Smooth muscle cell (in vitro differentiated cells): ENCODE measurements at regions not wholly inside any gene's neighbourhood (a gene's known extent, or its start where the extent isn't known, plus 50 kb on each side); places are given as distances from the start of the nearest gene placed in this dataset.

ENCODE experiments used
- DNase-seq: peaks from one replicate; lab custom pipeline; 2025; ENCODE audit not compliant: unreplicated experiment; lab: John Stamatoyannopoulos, UW
- H2AFZ ChIP-seq: fragments of 200-600 bp; sonication (generic); 2 replicates; pipeline ENCODE4 v1.6.0; 2016; ENCODE audit warnings: antibody characterized with exemption, low read depth, mild to moderate bottlenecking
- H3F3A ChIP-seq: fragments of 200-600 bp; sonication (generic); 2 replicates; pipeline ENCODE4 v1.6.0; 2017; ENCODE audit warnings: antibody characterized with exemption, low read depth
- H3K27ac ChIP-seq: fragments of 200-600 bp; sonication (generic); 2 replicates; pipeline ENCODE4 v1.5.1; 2016; ENCODE audit warnings: low read depth, mild to moderate bottlenecking
- H3K27me3 ChIP-seq: fragments of 200-600 bp; sonication (generic); 2 replicates; pipeline ENCODE4 v1.6.1; 2016; ENCODE audit warnings: low read depth, mild to moderate bottlenecking
- H3K36me3 ChIP-seq: fragments of 200-600 bp; sonication (generic); 2 replicates; pipeline ENCODE4 v1.5.1; 2016; ENCODE audit warnings: low read depth
- H3K4me1 ChIP-seq: fragments of 200-600 bp; sonication (generic); 2 replicates; pipeline ENCODE4 v1.5.1; 2016; ENCODE audit warnings: low read depth
- H3K4me2 ChIP-seq: fragments of 200-600 bp; sonication (generic); 2 replicates; pipeline ENCODE4 v1.6.0; 2016; ENCODE audit warnings: mild to moderate bottlenecking
- H3K4me3 ChIP-seq: fragments of 200-600 bp; sonication (generic); 2 replicates; pipeline ENCODE4 v1.5.1; 2016; ENCODE audit warnings: mild to moderate bottlenecking
- H3K79me2 ChIP-seq: fragments of 200-600 bp; sonication (generic); 2 replicates; pipeline ENCODE4 v1.6.0; 2016; ENCODE audit warnings: low read depth, mild to moderate bottlenecking
- H3K9ac ChIP-seq: fragments of 200-600 bp; sonication (generic); 2 replicates; pipeline ENCODE4 v1.6.0; 2016; ENCODE audit warnings: low read depth
- H3K9me3 ChIP-seq: fragments of 200-600 bp; sonication (generic); replicated peaks from 2 replicates; pipeline ENCODE4 v1.5.1; 2016; ENCODE audit warnings: low read depth
- H4K20me1 ChIP-seq: fragments of 200-600 bp; sonication (generic); 2 replicates; pipeline ENCODE4 v1.6.0; 2016; ENCODE audit warnings: low read depth
- CTCF ChIP-seq: fragments of 200-600 bp; sonication (generic); IDR thresholded peaks from 2 replicates; pipeline ENCODE4 v1.5.1; 2017; ENCODE audit warnings: borderline replicate concordance, mild to moderate bottlenecking, antibody characterized with exemption; ENCODE audit not compliant: insufficient read depth, poor library complexity, severe bottlenecking
- WGBS: methylation state at CpG from one replicate; pipeline ENCODE4 v1.1.7; 2016; ENCODE audit warnings: low lambda C conversion rate; 5-methylcytosine and 5-hydroxymethylcytosine counted together

GRCh38 chr11:111177037-111177871, 68.3 kb upstream of the POU2AF2 start:
- no peak overlapping the region for H2AFZ ChIP-seq
- H3K79me2 ChIP-seq: no peaks in the 10 kb centered on the region
- TF ChIP-seq CTCF: no peak
- no peak overlapping the region for H3K4me3 ChIP-seq
- H3K9me3 ChIP-seq: no peaks in the 10 kb centered on the region
- H3K27me3 ChIP-seq: no peaks in the 10 kb centered on the region
- H3K36me3 ChIP-seq: no peaks in the 10 kb centered on the region
- H3K4me2 ChIP-seq: no peak overlapping the region
- H3K27ac ChIP-seq: no peak overlapping the region
- H3F3A ChIP-seq: no peaks in the 10 kb centered on the region
- no peaks in the 10 kb centered on the region for H3K4me1 ChIP-seq
- H4K20me1 ChIP-seq: no peaks in the 10 kb centered on the region
- no peak for DNase-seq
- H3K9ac ChIP-seq: no peak overlapping the region

- WGBS: 97% methylated on average over 4 of the region's 4 CpGs
- no peaks in the 10 kb centered on the region for H3K36me3 ChIP-seq
- TF ChIP-seq CTCF: no peak
- no peak overlapping the region for H2AFZ ChIP-seq
- no peaks in the 10 kb centered on the region for H3K4me1 ChIP-seq
- H3K79me2 ChIP-seq: no peaks in the 10 kb centered on the region
- no peak for DNase-seq
- H3K4me2 ChIP-seq: no peak overlapping the region
- H3K27ac ChIP-seq: no peak overlapping the region
- H4K20me1 ChIP-seq: no peaks in the 10 kb centered on the region
- no peaks in the 10 kb centered on the region for H3F3A ChIP-seq
- no peak overlapping the region for H3K4me3 ChIP-seq
- H3K27me3 ChIP-seq: no peaks in the 10 kb centered on the region
- H3K9me3 ChIP-seq: no peaks in the 10 kb centered on the region
- no peak overlapping the region for H3K9ac ChIP-seq
Measured at GRCh38 chr11:111176603-111177002, 68.9 kb upstream of the POU2AF2 start.

GRCh38 chr11:111173221-111173620, 72.3 kb upstream of the POU2AF2 start:
- Histone ChIP-seq H3K9me3 (no peaks in the 10 kb centered on the region), H3K36me3 (no peaks in the 10 kb centered on the region), H3K27ac (no peak overlapping the region), H3K4me1 (no peaks in the 10 kb centered on the region), H2AFZ (no peak overlapping the region), H3K4me2 (no peak overlapping the region), H3K27me3 (no peaks in the 10 kb centered on the region), H3F3A (no peaks in the 10 kb centered on the region), H3K4me3 (no peak overlapping the region), H3K9ac (no peak overlapping the region), H4K20me1 (no peaks in the 10 kb centered on the region), H3K79me2 (no peaks in the 10 kb centered on the region)
- TF ChIP-seq CTCF: no peak
- DNase-seq: no peak
- WGBS: 92% methylated on average over 3 of the region's 3 CpGs

- Histone ChIP-seq H3K36me3 (no peaks in the 10 kb centered on the region), H3F3A (no peaks in the 10 kb centered on the region), H3K27me3 (no peaks in the 10 kb centered on the region), H3K79me2 (no peaks in the 10 kb centered on the region), H3K4me3 (no peak overlapping the region), H4K20me1 (no peaks in the 10 kb centered on the region), H3K4me2 (no peak overlapping the region), H2AFZ (no peak overlapping the region), H3K9ac (no peak overlapping the region), H3K9me3 (no peaks in the 10 kb centered on the region), H3K27ac (no peak overlapping the region), H3K4me1 (no peaks in the 10 kb centered on the region)
- no peak for DNase-seq
- WGBS: 85% methylated on average over 3 of the region's 3 CpGs
- no peak for TF ChIP-seq CTCF
Measured at GRCh38 chr11:111172321-111172862, 73.1 kb upstream of the POU2AF2 start.
